GM18511 (cell line): ENCODE measurements at regions not wholly inside any gene's neighbourhood (a gene's known extent, or its start where the extent isn't known, plus 50 kb on each side); places are given as distances from the start of the nearest gene placed in this dataset.

Experiments used
- ATAC-seq: cut with Tn5 transposase; IDR thresholded peaks from one replicate; pipeline ENCODE4 v1.9.1; 2021; ENCODE audit warnings: mild to moderate bottlenecking, moderate library complexity; ENCODE audit not compliant: unreplicated experiment

DNA sequence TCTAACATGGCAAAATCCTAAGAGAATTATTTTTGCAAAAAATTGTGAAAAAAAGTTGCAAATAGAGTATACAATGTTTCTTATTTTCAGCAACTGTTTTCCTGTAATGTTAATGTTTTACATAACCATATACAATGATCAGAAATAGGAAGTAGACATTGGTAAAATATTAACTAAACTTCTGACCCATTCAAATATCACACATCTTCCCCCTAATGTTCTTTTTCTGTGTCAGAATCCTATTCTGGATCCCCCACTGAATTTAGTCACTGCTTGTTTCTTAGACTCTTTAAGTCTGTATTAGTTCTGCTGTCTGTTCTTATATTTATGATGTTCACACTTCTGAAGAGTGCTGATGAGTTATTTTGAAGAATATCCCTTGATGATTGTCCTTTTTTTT is 62.0 kb downstream of the HFE start:
- ATAC-seq: no peak

DNA sequence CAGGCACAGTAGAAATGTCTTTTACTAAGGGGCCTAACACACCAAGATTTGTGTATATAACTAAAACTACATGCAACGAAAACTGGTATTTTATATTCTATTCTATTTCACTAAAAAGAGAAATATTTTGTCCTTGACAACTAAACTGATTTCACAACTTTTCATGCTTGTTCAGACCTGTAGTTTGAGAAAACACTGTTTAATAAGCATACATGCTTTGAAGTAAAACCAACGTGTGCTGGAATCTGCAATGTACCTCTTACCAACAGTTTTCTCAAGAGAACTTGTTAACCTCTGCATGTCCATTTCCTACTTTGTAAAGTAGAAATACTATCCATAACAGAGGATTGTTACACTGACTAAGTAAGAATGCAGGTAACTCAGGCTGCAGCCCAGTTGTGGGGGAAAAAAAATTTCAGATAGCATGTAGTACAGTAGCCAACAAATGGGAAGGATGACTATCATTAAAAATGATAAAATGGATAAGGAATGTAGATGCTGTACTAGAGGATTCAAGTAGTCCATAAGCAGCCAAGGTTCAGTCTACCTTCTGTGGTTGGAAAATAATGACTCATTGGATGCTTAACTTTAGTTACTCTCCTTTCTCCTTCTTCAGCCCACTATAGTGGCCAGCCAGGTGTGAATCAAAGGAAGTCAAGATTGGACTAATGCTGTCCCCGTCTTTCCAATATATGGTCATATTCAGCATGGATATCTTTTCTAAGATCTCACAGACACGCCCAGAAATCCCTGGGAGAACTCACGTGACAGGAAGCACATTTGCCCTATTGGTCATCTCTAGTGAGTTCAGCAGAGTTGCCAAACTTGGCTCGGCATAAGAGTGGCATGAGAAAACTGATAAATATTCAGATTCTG is 65.2 kb downstream of the HFE start:
- no peak for ATAC-seq

DNA sequence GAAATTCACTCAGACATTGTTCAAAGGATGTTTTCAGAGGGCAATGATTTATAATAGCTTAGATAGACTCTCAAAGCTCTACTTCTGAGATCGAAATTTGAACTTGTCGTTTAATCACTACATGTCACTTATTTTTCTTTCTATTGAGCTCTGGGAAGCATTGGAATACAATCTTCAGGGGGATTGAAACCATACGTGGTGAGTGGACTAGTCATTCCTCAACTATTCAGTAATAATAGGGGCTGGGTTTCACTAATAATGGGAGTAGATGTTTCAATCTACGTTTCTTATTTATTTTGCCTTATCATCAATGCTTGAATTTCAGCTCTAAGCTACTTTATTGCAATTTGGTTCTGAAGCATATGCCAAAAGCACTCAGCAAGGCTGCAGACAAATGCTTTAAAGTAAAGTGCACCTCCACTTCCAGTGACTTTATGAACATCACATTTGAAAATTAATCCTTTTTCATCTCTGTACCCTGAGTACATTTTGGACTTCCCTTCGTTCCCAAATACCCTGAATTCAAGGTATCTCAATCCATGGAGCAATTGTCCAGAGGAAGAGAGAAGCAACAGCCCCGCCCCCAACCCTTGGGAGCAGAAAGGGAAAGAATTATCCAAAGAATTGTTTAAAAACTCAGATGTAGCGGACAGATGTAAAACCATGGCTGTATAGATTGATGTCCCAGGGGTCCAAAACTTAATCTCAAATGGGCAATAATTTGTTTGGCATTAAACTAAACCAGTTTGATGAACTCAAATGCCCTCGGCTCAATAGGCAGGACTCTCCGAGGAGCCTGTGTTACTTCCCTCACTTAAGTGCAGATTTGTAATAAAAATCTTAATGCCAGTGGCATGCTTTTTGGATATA is 68.1 kb downstream of the HFE start:
- ATAC-seq: no peak

DNA sequence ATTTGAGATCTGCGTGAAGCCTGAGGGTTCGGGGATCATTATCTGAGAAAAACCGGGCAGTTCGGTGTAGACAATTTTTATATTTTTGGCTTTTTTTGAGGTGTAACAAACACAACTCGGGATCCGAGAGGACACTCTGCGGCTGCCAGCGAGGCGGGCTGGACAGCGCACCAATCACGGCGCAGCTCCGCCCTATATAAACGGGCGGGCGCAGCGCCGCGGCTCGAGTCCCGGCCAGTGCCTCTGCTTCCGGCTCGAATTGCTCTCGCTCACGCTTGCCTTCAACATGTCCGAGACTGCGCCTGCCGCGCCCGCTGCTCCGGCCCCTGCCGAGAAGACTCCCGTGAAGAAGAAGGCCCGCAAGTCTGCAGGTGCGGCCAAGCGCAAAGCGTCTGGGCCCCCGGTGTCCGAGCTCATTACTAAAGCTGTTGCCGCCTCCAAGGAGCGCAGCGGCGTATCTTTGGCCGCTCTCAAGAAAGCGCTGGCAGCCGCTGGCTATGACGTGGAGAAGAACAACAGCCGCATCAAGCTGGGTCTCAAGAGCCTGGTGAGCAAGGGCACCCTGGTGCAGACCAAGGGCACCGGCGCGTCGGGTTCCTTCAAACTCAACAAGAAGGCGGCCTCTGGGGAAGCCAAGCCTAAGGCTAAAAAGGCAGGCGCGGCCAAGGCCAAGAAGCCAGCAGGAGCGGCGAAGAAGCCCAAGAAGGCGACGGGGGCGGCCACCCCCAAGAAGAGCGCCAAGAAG is 69.0 kb downstream of the HFE start:
- peak; percentile 44 for ATAC-seq

DNA sequence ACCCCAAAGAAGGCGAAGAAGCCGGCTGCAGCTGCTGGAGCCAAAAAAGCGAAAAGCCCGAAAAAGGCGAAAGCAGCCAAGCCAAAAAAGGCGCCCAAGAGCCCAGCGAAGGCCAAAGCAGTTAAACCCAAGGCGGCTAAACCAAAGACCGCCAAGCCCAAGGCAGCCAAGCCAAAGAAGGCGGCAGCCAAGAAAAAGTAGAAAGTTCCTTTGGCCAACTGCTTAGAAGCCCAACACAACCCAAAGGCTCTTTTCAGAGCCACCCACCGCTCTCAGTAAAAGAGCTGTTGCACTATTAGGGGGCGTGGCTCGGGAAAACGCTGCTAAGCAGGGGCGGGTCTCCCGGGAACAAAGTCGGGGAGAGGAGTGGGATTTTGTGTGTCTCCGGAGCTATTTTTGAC is 69.6 kb downstream of the HFE start:
- peak; percentile 10 for ATAC-seq

DNA sequence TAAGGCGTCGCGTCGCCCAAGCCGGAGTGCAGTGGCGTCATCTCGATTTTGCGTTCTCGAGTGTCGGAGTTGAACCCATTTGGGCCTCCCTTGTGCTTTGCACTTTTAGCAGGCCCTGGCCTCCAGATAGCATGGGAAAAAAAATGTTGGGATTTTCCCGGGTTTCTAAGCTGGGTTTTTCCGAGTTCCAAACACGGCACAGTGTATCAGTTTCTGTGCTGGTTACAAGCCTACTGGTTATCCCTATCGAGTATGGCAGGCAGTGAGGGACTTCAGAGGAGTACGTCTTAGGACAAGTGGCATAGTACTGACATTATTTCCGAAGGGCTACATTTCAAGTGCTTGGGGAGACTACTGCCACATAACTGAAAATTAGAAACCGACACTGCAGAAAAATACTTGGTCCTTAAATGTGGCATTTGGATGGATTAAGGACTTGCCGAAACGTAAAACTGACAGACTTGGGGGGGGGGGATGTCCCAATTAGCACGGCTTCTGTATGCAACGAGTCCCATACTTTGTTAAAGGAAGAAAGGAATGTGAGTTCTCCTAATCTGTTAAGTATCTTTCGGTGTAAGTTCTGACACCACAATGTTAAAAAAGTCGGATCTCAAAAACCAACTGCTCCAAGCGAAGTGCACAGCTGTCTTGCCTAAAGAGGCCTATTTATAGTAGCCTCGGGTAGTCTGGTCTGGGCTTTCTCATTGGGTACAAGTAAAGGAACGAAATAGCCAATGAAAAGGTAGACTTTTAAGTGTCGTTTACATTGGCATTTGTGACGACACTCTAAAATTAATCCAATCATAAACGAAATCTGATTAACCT is 70.2 kb downstream of the HFE start:
- peak; percentile 70 for ATAC-seq

DNA sequence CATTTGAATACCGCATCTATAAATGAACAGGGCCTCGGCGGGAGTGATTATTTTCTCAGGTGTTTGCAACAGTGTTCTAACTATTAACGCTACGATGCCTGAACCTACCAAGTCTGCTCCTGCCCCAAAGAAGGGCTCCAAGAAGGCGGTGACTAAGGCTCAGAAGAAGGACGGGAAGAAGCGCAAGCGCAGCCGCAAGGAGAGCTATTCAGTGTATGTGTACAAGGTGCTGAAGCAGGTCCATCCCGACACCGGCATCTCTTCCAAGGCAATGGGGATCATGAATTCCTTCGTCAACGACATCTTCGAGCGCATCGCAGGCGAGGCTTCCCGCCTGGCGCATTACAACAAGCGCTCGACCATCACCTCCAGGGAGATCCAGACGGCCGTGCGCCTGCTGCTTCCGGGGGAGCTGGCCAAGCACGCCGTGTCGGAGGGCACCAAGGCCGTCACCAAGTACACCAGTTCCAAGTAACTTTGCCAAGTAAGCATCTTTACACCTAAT is 70.9 kb downstream of the HFE start:
- peak; percentile 5 for ATAC-seq

DNA sequence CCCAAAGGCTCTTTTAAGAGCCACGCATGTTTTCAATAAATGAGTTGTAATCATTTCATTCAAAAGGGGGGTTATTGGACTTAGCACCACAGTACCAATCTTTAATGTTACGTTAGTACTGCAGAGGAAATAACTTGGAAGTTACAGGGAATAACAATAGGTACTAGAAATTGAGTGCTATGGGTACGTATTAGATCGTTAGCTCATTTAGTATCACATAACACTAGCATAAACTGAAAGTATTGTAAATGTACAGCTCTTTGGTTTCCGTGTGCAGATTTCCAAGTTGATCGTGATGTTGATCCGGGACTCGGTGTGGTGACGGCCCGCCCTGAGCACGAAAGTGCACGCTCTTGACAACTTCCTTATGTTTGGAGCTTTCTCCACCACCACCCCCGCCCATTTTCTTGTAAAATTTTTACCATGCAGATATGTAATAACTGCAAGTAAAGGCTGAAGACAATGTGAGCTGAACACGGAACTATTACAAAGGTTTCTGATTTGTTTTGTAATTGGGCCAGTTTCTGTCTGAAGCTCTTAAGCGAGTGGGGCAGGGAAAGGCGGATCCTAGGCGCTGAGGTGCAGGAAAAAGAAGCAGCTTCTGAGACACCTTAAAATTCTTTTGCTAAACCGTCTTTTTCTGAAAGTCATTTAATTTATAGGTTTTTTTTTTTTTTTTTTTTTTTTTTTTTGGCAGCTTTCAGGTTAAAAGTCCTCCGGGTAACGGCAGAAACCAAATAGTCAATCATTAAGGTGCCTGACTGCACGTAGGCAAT is 71.5 kb downstream of the HFE start:
- ATAC-seq: no peak

DNA sequence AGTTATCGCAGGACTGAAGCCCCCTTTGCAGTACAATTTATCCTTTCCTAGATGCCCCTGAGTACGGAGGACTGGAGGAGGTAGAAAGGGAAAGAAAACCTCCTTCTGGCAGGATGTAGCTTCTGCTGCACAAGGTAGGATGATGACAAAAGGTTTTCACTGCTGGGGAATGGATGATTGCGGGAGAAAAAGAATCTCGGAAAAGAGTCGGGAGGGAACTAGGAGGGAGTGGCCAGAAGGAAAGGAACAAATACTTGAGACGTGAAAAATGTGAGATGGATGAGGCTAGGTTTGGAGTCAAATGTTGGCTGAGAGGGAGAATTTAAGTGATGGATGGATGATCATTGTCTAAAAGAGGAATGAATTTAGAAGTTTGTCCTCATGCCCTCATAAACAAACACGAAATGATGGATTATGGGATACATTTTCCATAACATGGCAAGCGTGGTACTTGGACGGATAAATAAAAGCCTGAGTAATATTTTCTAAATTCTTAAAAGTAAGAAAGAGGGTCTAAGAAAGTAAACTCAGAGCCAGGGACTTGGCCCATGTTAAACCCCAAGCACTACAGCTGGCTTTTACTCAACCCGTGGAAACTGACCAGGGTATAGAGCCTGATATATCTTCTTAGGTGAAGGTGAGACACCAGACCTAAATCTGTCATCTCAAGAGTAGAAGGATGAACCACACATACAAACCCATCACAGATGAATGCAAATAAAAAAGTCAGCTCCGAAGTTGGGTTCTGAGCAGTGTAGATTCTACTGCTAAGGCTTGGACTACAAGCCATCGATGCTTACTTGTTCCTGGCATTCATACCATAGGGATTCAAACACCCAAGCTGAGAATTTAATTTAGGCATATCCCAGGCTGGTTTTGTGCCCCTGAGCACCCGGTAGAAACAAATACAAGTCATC is 72.4 kb downstream of the HFE start:
- no peak for ATAC-seq

DNA sequence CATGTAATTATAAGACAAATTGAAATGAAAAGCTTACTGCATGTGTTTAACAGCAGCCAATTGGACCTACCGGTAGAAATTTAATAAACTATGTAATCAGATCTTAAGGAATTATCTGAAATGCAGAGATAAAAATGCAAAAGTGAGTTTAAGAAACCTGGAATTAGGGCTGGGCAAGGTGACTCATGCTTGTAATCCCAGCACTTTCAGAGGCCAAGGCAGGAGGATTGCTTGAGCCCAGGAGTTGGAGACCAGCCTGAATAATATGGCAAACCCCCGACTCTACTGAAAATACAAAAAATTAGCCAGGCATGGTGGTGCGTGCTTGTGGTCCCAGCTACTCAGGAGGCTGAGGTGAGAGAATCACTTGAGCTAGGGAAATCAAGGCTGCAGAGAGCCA is 74.1 kb downstream of the HFE start:
- ATAC-seq: no peak

DNA sequence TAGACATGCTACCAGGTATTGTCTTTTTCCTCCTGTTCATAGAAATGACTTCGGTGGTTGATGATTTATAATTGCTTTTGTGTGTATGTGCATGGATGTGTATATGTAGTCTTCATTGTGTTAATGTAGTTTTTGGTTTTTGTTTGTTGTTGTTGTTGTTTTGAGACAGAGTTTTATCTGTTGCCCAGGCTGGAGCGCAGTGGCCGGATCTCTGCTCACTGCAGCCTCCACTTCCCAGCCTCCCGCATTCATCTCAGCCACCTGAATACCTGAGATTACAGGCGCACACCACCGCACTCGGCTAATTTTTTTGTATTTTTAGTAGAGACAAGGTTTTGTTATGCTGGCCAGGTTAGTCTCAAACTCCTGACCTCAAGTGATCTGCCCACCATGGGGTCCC is 75.2 kb downstream of the HFE start:
- ATAC-seq: no peak

DNA sequence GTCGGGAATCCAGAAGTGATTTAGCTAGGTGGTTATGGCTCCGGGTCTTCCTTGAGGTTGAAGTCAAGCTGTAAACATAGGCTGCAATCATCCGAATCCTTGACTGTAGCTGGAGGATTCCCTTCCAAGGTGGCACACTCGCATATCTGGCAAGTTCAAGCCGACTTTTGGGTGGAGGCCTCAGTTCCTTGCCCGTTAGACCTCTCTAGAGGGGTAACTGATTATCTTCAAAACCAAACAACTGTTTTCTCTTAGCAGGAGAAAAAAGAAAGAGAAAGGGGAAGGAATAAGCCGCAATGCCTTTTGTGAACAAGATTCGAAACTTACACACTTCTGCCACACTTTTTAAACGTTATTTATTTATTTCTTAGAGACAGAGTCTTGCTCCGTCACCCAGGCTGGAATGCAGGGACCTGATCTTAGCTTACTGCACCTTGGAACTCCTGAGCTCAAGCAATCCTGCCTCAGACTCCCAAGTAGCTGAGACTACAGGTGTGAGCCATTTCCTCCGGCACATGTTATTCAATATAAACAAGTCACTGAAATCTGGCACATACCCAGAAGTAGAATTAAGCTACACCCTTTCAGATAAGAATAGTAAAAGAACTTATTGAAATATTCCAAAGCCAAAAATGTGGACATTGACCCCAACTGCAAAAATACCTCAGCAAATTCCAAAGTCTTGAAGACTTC is 76.3 kb downstream of the HFE start:
- no peak for ATAC-seq

DNA sequence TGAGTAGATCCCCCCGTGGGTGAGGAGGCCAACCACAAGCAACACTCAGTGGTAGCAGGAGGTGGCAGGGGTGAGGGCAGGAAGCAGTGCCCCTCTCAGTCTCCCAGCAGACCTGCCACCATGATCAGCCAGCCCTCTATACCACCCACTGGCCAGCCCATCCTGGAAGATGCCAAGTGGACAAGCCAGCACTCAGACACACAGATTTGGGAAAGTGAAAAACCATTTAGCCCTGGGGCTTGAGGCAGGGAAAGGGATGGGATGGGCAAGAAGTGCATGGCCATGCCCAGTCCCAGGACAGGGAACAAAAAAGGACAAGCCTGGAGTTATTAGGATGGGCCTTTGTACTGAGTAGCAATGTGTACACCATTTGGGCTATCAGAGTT is 76.9 kb downstream of the HFE start:
- ATAC-seq: no peak

DNA sequence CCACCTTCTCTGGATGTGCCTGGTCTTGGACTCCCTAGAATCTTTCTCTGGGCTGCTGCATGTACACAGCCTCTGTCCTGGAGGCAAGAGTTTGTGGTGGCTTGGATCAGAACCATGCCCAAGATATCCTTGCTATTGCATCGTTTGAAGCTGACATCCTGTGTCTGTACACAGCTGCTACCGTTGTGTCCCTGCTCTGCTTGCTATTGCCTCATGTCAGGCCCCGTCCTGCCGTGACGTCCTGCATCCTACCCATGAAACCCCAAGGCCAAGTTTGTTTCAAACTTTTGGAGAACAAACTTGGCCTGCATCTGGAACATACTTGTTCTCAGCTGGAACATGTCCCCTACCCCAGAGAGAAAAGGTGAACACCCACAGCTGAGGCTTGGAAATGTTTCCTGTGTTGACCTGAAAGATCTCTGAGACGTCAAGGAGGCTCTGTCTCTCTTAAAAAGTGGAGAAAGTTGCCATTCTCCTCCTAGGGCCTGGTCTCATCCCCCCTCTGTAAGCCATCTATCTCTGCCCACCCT is 78.1 kb downstream of the HFE start:
- ATAC-seq: no peak

DNA sequence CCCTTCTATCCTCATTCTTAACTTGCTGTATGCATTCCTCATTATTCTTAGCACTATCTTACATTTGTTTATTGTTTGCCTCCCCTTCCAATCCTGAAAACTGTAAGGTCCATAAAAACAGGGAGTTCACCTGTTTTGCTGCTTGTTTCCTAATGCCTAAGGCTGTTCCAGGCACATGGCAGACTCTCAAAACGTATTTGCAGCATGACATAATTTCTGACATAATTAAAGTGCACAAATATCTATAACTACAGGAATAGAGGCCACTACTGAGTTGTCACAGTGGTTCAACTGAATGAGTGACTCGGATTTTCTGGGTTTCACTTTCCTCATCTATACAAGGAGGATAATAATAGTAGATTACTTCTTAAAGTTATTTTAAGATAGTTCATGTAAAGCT is 83.0 kb downstream of the HFE start:
- no peak for ATAC-seq

DNA sequence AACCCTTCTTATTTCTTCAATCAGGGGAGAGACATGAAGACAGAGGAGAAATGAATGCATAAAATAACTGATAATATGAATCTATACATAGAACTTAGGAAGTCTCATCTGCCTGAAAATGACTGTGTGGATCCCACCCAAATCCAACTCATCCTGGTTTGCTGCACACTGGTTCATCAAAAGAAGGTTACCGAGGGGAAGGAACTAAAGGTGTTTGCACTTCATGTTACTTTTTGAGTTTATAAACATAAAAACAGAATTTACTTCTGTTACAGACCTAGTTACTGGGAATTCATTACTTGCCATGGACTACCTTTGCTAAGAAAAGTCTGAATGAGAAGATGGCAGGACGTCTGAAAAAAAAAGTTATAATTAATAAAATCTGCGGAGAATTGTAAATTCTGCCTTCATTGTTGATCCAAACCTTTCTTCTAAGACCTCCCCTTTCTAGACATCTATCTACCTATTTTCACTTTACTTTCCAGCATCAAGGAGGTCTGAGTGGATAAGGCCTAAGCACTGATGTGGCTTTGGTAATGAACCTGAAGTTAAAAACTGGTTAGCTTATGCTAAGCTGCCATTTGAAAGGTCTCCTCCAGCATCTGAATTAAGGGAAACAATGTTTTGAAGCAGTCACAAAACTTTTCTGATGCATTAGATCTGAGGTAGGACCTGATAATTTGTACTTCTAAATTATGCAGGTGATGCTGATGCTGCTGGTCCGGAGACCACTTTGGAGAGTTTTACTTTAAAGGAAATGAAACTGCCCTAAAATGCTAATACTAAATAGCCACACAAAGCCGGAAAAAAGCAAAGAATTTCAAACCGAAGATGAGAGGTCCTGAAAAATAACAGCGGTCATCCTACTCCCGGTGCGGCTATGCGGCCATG is 84.0 kb downstream of the HFE start:
- ATAC-seq: peak; percentile 13

DNA sequence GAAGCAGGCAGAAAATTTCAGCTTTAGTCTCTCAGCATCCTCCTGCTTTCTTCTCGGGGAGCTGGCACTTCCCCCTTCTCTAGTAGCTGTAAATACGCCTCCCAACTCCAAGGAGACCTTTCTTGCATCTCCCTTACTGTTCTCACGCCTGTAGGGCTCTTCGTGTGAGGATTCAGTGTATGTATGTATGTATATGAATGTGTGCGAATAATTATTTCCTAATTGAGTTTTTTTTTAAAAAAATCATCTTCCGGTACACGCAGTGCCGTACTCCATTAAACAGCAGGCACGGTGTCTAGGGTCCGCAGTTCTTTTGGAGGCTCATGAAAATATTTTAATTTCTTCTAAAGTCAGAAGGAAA is 85.4 kb downstream of the HFE start:
- peak; percentile 29 for ATAC-seq
